CD4-positive, alpha-beta T cell (primary cell): ENCODE measurements at regions not wholly inside any gene's neighbourhood (a gene's known extent, or its start where the extent isn't known, plus 50 kb on each side); places are given as distances from the start of the nearest gene placed in this dataset.

Source experiments
- ATAC-seq: fragments of 200-7000 bp; cut with Tn5 transposase; one replicate; pipeline ENCODE4 v1.10.0; 2022; ENCODE audit warnings: mild to moderate bottlenecking; ENCODE audit not compliant: poor library complexity
- CTCF ChIA-PET: fragments of 350-600 bp; sonication (Branson Sonifier 250); formaldehyde crosslinking; loops from one replicate; lab custom pipeline; 2021; ENCODE audit warnings: antibody characterized with exemption, inconsistent platforms; lab: Charles Lee
- POLR2A ChIA-PET: fragments of 350-600 bp; sonication (Branson Sonifier 250); formaldehyde crosslinking; loops from one replicate; lab custom pipeline; 2021; ENCODE audit warnings: antibody characterized with exemption, inconsistent platforms; lab: Charles Lee
- DNase-seq, 14 experiments: peaks; one replicate each; pipeline ENCODE4 v3.0.0-alpha.2; 2013 to 2020; ENCODE audit warnings: mixed read lengths in 2 of 14
- H3K27ac ChIP-seq, 2 donors: one replicate each; pipeline versions ENCODE4 v1.5.1 to v1.7.0; 2013; ENCODE audit warnings: low read length in 2 of 2, low read depth in 1 of 2, mild to moderate bottlenecking in 1 of 2
- H3K27me3 ChIP-seq, 2 experiments: 1 replicate in 1 of 2; 2 replicates in 1 of 2; pipeline versions ENCODE4 v1.6.1 to v1.7.0; 2013; ENCODE audit warnings: low read length in 2 of 2, control low read depth in 1 of 2, mild to moderate bottlenecking in 1 of 2, moderate library complexity in 1 of 2; ENCODE audit not compliant: insufficient read depth in 2 of 2, control insufficient read depth in 1 of 2
- H3K36me3 ChIP-seq: one replicate; pipeline ENCODE4 v1.6.1; 2013; ENCODE audit warnings: low read length, control low read depth; ENCODE audit not compliant: insufficient read depth
- H3K4me1 ChIP-seq: one replicate; pipeline ENCODE4 v1.6.1; 2013; ENCODE audit warnings: low read length, control low read depth; ENCODE audit not compliant: insufficient read depth
- H3K4me3 ChIP-seq: one replicate; pipeline ENCODE4 v1.5.1; 2013; ENCODE audit warnings: mild to moderate bottlenecking, low read length, moderate library complexity
- H3K9me3 ChIP-seq, 2 experiments: 1 replicate in 1 of 2; 2 replicates in 1 of 2; pipeline versions ENCODE4 v1.6.1 to v1.7.0; 2013; ENCODE audit warnings: low read length in 2 of 2, mild to moderate bottlenecking in 2 of 2, control low read depth in 1 of 2, moderate library complexity in 1 of 2; ENCODE audit not compliant: control insufficient read depth in 1 of 2, insufficient read depth in 1 of 2
- H3K27ac Mint-ChIP-seq: one replicate; pipeline ENCODE4 v1.8.0; 2020; ENCODE audit warnings: mixed read lengths
- H3K27me3 Mint-ChIP-seq: one replicate; pipeline ENCODE4 v1.8.0; 2021; ENCODE audit warnings: mixed read lengths
- H3K36me3 Mint-ChIP-seq: one replicate; pipeline ENCODE4 v1.8.0; 2021; ENCODE audit warnings: low read depth, mixed read lengths
- H3K4me1 Mint-ChIP-seq: one replicate; pipeline ENCODE4 v1.8.0; 2021; ENCODE audit warnings: low read depth, mixed read lengths
- H3K4me3 Mint-ChIP-seq: one replicate; pipeline ENCODE4 v1.8.0; 2020; ENCODE audit warnings: mild to moderate bottlenecking, mixed read lengths
- H3K9me3 Mint-ChIP-seq: one replicate; pipeline ENCODE4 v1.8.0; 2020; ENCODE audit warnings: mixed read lengths
- CTCF ChIP-seq: fragments of 200-600 bp; IDR thresholded peaks from one replicate; pipeline ENCODE4 v1.8.0; 2022; ENCODE audit warnings: antibody characterized with exemption, mild to moderate bottlenecking
- intact Hi-C, 2 experiments: fragments of 100-400 bp; cut with DNase I in 1 of 2; cut with micrococcal nuclease in 1 of 2; formaldehyde crosslinking; loops; one replicate each; pipeline versions ENCODE4 v1.15.1 to v1.9.0; 2023 to 2025; cut with DNase I, micrococcal nuclease

GRCh38 chr10:28763471-28764170 lies 86.3 kb downstream of the BAMBI start:
- no peak for ATAC-seq
- H3K9me3 Mint-ChIP-seq = no peaks in the 10 kb centered on the region
- H3K36me3 ChIP-seq = no peaks in the 10 kb centered on the region
- no peak for TF ChIP-seq CTCF
- intact Hi-C loops = no loop called here
- peaks cover 27% of the 10 kb centered on the region for H3K27me3 Mint-ChIP-seq
- ChIA-PET CTCF (no interaction called here), POLR2A (no interaction called here)
- no peaks in the 10 kb centered on the region for H3K4me1 Mint-ChIP-seq
- H3K9me3 ChIP-seq = no peaks in the 10 kb centered on the region
- H3K4me3 Mint-ChIP-seq = no peak overlapping the region
- no peak overlapping the region for H3K27ac Mint-ChIP-seq
- no peak for DNase-seq
- H3K4me1 ChIP-seq = no peaks in the 10 kb centered on the region
- H3K27ac ChIP-seq = no peak overlapping the region
- H3K36me3 Mint-ChIP-seq = no peaks in the 10 kb centered on the region
- H3K27me3 ChIP-seq = no peaks in the 10 kb centered on the region
- no peak overlapping the region for H3K4me3 ChIP-seq

GRCh38 chr10:28765641-28766040 lies 88.3 kb downstream of the BAMBI start:
- no peaks in the 10 kb centered on the region for H3K4me1 ChIP-seq
- ATAC-seq (no peak), DNase-seq (no peak)
- Mint-ChIP-seq H3K27ac (no peak overlapping the region), H3K27me3 (peaks cover 29% of the 10 kb centered on the region), H3K4me3 (no peak overlapping the region), H3K36me3 (no peaks in the 10 kb centered on the region), H3K4me1 (no peaks in the 10 kb centered on the region), H3K9me3 (no peaks in the 10 kb centered on the region)
- H3K9me3 ChIP-seq = no peaks in the 10 kb centered on the region
- intact Hi-C loops = no loop called here
- no peak overlapping the region for H3K4me3 ChIP-seq
- POLR2A ChIA-PET = no interaction called here
- CTCF ChIA-PET = no interaction called here
- H3K27me3 ChIP-seq = no peaks in the 10 kb centered on the region
- H3K36me3 ChIP-seq = no peaks in the 10 kb centered on the region
- H3K27ac ChIP-seq = no peak overlapping the region
- TF ChIP-seq CTCF = no peak

GRCh38 chr10:28768227-28768626 lies 90.9 kb downstream of the BAMBI start:
- Histone ChIP-seq H3K27me3 (no peaks in the 10 kb centered on the region), H3K36me3 (no peaks in the 10 kb centered on the region), H3K27ac (no peak overlapping the region), H3K4me1 (no peaks in the 10 kb centered on the region), H3K4me3 (no peak overlapping the region), H3K9me3 (peaks cover 0 to 12% of the 10 kb centered on the region in 2 experiments)
- ChIA-PET CTCF (no interaction called here), POLR2A (no interaction called here)
- no peaks in the 10 kb centered on the region for H3K4me1 Mint-ChIP-seq
- no peak for DNase-seq
- H3K9me3 Mint-ChIP-seq = no peaks in the 10 kb centered on the region
- ATAC-seq = no peak
- H3K36me3 Mint-ChIP-seq = no peaks in the 10 kb centered on the region
- H3K27ac Mint-ChIP-seq = no peak overlapping the region
- intact Hi-C loops = no loop called here
- H3K27me3 Mint-ChIP-seq = peaks cover 25% of the 10 kb centered on the region
- H3K4me3 Mint-ChIP-seq = no peak overlapping the region
- TF ChIP-seq CTCF = no peak
